GM19239 (cell line): ENCODE measurements at regions not wholly inside any gene's neighbourhood (a gene's known extent, or its start where the extent isn't known, plus 50 kb on each side); places are given as distances from the start of the nearest gene placed in this dataset.
"Not testable (repeated sequence)": the region's sequence is repeated elsewhere in the genome, so short reads cannot be mapped to it uniquely, and the experiment has no call there.

ENCODE experiments used
- DNase-seq: peaks from one replicate; pipeline ENCODE4 v3.0.0; 2011; ENCODE audit warnings: low spot score; ENCODE audit not compliant: insufficient read length
- FAIRE-seq: peaks from 2 replicates; lab custom pipeline; 2011; peaks lifted over from hg19 to GRCh38; lab: Jason Lieb, UNC

DNA sequence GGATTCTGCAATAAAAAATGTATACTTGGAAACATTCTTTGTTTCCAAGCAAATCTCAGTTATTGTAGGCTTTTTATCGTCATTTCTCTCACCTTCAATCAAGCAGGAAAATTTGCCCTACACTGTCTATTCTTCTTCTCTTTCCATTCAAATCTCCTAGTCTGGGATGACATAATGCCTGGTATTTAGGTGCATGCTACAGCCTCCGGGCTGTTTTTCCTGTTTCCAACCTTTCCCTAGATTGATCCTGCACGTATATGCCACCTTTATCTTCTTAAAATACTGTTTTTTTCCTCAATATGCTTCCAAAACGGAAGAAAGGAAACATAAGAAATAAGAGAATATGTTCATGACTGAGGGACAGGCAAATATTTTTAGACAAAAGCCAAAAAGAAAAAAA lies 249.1 kb upstream of the UBASH3B start:
- DNase-seq, result no peak
- no peak for FAIRE-seq

DNA sequence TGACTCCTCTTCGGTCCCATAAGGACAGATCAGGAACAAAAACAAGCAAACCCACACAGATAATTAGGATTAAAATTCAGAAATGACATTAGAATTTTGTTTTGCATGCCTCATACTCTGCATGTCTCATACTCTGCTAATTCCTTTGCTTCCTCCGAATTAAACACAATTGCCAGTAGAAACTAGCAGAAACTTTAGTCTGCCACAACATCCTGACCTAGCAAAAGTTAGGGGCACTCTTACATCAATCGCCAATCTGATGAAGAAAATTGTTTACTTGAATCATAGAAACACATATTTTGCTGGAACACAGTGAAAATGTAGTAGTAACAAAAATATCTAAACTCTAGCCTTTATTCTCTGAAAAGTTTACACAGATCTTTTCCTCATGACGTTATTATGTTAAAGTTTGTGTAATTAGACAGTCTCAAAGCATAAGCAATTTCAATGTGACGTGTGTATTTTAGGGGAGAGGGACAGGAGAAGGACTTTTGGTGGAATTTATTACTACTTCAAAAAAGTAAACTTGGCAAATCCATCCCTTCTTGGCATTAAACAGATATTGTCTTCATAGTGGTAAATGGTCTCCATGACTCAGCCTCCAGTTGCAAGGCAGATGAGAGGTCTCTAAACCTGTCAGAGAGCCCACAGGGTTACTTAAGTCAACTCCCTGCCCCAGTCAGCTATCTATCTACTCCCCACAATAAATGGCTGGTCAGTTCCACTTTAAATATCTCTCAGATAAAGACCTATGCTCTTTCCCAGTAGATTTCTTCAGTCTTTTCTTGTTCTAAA lies 249.8 kb upstream of the UBASH3B start:
- FAIRE-seq (no peak), DNase-seq (no peak)

DNA sequence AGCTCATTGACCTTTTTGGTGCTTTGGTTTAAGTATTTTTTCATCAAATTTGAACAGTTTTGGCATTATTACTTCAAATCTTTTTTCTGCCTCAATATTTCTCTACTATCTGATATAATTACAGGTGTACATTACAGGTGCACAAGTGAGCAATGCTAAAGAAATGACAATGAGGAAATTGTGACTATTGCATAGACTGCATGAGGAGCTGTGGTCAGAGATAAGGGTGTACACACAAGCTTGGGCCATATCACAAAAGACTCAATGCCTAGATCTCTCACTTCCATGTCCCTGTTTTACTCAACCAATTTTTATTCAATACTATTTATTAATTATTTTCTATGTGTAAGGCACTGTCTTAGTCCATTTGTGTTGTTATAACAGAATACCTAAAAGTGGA lies 251.0 kb upstream of the UBASH3B start:
- no peak for FAIRE-seq
- DNase-seq, result no peak

DNA sequence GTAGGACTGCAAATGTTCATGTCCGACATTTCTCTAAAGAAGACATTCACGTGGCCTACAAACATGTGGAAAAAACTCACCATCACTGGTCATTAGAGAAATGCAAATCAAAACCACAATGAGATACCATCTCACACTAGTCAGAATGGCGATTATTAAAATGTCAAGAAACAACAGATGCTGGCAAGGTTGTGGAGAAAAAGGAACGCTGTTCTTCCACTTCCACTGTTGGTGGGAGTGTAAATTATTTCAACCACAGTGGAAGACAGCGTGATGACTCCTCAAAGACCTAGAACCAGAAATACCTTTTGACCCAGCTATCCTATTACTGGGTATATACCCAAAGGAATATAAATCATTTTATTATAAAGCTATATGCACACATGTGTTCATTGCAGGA lies 253.9 kb upstream of the UBASH3B start:
- not testable (repeated sequence) for FAIRE-seq, DNase-seq

DNA sequence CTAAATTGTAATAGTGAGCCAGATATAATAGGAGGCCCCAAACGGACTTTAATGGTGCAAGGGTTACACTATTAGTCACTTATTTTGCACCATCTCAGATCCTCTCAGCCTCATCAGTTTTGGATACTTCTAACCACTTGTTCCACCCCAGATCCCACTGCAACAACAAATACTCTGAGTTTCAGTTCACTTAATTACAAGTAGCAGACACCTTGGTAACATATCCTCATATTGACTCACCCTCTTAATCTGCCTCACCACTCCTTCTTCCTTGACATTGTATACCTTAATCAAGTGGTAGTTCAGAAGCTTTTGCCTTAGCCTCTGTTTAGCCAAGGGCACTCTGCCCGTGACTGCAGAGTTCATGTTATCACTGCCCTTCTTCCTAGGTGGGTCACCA lies 256.1 kb upstream of the UBASH3B start:
- DNase-seq (no peak), FAIRE-seq (no peak)

DNA sequence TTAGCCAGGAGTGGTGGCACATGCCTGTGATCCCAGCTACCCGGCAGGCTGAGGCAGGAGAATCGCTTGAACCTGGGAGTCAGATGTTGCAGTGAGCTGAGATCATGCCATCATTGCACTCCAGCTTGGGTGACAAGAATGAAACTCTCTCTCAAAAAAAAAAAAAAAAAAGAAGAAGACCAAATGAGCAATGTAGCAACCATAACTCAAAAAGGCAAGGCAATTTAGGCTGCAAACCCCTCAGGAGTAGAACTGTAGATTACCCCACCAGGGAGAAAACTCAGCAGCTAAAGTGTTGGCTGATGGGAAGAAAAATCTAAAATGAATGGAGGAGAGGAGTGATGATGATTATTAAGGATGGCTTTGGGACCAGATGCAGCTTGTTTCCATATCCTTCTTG lies 256.7 kb upstream of the UBASH3B start:
- FAIRE-seq, result no peak
- DNase-seq, result no peak

DNA sequence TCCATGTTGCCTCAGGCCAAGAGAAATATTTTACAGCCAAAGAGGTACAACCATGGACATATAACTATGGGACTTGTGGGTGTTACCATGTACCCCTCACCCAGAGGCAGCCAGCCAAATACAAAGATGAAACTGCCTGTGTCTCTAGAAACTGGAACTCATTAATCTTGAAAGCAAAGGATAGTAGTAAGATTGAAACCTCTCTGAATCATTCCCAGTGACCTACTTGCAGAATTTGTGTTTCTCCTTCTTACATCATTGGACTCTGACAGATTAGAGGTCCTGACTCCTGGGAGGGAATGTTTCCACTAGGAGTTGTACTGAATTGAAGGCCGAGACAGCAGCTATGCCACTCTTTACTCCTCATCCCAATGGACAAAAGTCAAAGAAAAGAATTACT lies 257.4 kb upstream of the UBASH3B start:
- FAIRE-seq, result no peak
- no peak for DNase-seq

DNA sequence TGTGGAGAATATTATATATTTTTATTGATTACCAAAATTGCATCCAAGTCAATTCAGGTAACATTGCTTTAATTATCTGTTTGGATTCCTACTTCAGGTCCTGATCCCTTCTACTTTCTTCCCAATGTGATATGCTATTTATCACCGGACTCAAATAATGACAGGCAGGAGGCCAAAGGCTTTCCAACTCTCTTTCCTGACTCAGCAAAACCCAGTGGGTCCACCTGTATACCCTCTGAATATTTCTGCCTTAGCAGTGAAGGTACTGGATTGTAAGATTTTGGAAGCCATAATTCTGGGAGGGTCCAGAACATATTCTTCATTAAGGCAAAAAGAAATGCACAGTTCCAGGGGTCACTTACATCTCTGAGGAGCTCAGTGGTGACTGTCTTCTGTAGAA lies 260.2 kb upstream of the UBASH3B start:
- no peak for FAIRE-seq
- DNase-seq, result no peak

DNA sequence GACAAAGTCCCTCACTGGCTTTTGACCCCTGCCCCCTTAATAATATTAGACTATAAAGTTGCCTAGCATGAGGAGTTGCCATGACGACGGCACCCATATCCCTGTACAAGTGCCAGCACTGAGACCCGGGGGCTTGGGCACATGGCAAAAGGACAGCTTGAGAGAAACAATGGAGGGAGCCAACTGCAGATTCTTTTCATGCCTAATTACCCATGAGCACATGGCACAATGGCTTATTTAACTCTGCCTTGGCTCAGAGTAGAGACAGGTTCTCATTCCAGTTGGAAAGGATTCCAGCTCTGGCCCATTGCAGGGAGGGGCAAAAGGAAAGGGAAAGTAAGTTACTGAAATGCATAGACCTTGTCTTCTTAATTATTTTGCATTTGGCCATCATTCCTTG lies 261.2 kb upstream of the UBASH3B start:
- FAIRE-seq (no peak), DNase-seq (no peak)

DNA sequence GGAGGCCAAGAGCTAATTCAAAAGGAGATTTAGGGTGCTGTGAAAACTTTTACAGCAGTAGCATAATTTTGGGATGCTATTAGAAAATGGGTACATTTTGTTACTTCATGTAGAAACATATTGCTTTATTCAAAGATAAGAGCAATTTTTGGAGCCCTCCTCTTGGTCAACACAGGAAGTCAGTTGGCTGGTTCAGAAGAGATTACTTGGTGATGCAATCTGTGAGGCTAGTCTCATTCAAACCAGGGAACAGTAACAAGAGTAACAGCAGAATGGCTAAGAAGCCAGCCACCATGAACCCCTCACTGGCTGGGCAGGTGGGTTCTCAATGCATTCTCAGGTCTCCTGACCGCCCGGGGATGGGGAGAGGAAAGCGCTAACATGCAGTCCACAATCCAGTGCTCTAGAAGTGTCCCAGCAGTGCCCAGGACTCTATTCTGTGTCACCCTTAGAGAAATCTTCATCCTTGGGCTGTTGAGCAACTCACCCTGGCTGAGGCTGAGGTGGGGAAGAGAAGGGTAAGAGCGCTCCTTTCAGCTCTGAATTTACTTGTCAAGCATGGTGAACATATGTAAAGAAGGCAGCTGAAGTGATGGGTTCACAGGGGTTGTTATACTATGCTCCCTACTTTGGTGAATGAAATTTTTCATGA lies 262.2 kb upstream of the UBASH3B start:
- FAIRE-seq, result no peak
- no peak for DNase-seq

DNA sequence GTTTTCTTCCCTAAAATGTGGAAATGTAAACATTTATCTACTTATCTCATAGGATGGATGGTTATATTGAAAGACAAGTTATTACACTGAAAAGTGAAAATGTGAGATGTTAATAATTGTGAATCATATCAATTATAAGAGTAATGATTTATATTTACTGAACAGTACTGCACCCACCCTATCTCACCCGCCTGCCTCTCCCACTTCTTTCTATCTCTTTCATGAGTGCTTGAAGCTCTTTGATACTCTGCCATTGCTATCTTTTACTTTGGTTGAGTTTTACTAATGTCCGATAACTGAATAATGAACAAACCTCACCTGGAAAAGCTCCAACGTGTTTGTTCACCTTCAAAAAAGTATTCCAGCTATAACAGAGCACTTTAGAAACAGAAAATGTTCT lies 263.0 kb upstream of the UBASH3B start:
- FAIRE-seq, result no peak

DNA sequence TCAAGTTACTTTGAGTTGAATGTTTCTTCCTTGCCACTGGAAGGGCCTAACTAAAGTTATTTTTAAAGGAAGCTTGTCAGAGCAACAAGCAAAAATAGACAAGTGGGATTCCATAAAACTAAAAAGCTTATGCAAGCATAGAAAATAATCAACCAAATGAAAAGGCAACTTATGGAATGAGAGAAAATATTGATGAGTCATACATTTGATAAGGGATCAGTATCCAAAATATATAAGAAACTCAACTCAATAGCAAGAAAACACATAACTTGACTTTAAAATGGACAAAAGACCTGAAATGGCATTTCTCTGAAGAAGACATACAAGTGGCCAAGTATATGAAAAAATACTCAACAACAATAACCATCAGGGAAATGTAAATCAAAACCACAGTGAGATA lies 264.5 kb upstream of the UBASH3B start:
- FAIRE-seq, result no peak

More for the DNA sequence above, 263.0 kb upstream of the UBASH3B start:
- DNase-seq, result no peak

DNA sequence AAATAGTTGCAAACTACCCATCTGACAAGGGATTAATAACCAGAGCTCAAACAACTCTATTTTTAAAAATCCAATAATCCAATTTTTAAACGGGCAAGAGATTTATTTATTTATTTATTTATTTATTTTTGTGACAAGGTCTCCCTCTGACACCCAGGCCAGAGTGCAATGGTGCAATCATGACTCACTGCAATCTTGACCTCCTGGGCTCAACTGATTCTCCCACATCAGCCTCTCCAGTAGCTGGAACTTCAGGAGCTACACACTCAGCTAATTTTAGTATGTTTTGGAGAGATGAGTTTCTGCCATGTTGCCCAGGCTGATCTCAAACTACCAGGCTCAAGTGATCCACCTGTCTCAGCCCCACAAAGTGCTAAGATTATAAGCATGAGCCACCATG lies 267.2 kb upstream of the BLID start:
- no peak for DNase-seq
- FAIRE-seq, result no peak

More for the DNA sequence above, 264.5 kb upstream of the UBASH3B start:
- no peak for DNase-seq

DNA sequence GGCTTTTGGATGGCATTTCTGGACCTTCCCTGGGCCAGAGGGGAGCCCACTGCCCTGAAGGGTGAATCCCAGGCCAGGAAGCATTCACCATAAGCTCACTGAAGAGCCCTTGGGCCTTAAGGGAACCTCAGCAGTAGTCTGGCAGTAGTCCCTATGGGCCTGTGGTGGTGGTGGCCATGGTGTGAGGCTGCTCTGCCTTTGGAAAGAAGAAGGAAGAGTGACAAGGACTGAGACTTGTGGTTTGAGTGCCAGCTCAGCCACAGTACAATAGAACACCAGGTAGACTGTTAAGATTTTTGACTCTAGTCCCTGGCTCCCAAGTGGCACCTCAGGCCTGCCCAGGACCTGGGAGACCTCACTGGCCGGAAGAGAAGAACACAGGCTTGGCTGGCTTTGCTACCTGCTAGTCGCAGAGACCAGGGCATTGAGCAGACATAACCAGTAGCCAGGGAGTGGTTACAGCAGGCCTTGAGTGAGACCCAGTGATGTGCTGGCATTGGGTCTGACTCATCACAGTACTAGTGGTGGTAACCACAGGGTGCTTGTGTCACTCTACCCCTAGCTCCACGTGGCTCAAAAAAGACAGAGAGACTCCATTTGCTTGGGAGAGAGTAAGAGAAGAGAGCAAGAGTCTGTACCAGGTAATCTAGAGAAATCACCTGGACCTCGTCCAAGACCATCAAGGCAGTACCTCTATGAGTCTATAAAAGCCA lies 259.8 kb upstream of the BLID start:
- FAIRE-seq, result no peak
- DNase-seq, result no peak

DNA sequence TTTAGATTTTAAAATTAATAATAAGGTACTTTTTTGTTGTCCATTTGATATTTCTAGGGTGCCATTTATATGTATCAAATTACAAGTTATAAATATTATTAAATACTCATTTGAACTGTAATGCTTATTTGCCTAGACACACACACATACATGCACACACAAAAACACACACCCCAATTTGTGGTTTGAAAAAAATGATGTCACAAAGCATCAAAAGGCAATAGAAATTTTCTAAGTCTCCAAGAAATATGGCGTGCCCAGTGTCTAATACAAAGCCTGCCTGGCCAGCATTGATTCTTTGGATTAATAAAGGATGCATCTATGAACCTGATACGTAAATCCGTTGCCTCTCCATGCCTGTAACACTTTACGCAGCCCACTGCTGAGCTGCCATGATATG lies 252.8 kb upstream of the BLID start:
- DNase-seq, result no peak
- no peak for FAIRE-seq

DNA sequence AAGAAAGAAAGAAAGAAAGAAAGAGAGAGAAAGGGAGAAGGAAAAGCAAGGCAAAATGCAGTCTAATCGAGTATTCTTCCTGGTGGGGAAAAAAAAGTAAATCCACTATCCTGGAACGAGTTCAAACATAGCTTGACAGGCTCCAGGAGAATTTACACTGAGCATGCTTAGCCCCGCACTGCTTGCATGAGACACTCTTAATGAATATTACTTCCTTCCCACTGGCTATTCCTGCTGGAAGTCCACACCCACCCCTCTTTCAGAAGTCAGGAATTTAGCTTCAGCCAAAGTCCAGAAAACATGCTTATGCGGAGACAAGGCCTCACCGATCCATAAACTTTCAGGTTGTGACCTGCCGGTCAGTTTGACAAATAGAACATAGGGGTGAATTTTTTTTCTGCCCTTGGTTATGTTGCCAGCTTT lies 251.8 kb upstream of the BLID start:
- no peak for FAIRE-seq
- no peak for DNase-seq

DNA sequence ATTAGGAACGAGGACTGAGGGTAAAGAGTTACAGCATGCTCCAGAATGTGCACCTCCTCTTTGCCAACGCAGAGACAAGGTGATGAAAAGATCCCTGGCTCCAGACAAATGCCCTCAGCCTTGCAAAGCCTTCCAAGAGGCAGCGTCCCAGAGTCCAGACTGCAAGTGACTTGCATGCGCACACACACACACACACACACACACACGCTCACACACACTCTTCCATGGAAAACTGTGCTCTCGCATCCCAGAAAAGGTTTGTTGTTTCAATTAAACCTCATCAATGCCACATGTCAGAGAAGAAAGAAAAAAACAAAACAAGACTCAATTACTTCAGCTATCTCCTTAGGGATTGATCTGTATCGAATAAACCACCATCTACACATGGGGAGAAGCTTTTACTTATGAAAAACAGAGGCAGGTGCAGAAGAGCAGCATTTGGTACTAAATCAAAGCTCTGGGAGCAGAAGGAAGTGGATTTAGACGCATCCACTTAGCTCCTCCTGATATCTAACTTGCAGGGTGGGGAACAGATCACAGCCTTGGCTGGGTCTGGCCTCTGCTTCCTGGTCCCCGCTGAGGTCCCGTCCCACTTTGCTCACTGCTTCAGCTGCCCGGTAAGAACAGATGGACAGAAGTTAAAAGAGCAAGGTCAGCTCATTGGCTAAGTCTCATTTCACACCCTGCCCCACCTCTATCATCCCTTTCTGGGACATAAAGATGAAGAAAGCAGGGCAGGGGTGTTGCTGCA lies 249.8 kb upstream of the BLID start:
- DNase-seq (no peak), FAIRE-seq (no peak)

DNA sequence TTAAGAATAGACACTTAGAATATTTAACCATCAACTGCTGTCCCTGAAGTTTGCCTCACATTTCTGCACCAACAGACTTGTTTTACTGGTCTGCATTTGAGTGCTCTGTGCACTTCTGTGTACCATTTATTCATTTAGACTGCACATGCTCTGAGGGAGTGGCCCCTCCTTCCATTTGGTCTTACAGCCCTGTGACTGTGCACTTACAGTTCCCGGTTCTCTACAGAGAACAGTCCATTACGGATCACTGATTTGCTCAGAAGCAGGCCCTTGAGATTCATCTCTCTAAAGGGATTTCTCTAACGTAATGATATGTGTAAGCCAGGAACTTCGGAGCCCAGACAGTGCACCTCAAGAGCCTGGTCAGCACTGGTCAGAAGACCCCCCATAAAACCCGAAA lies 247.3 kb upstream of the BLID start:
- DNase-seq, result no peak
- FAIRE-seq, result no peak

DNA sequence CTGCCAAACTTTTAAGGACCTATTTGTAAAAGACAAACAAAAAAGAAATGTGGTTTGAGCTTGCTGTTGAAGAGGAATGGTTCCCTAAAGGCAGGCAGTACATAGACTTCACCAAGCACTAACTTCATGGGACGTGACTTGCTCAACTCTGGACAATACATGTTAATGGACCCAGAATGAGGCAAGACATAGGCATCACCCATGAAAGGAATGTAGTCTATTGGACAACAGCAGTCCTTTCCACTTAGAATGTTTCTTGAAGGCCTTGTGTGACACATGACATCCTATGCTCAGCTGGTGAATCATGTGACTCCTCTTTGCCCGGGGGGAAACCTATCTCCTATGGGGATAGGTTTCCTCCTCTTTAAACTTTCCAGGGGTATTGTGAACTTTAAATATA lies 246.4 kb upstream of the BLID start:
- no peak for FAIRE-seq
- no peak for DNase-seq

DNA sequence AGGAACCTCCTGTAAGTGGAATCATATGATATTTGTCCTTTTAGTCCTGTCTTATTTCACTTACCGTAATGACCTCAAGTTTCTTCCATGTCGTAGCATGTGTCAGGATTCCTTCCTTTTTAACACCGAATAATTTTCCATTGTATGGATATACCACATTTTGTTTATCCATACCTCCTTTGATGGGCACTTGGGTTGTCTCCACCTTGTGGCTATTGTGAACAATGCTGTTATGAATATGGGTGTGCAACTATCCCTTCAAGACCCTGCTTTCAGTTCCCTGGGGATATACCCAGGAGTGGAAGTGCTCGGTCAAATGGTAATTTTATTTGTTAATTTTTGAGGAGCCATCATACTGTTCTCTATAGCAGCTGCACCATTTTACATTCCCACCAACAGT lies 244.9 kb upstream of the BLID start:
- no peak for FAIRE-seq
- no peak for DNase-seq
